A673 (cell line): ENCODE measurements at regions not wholly inside any gene's neighbourhood (a gene's known extent, or its start where the extent isn't known, plus 50 kb on each side); places are given as distances from the start of the nearest gene placed in this dataset.

ENCODE experiments used
- BruUV-seq: library from RNA; stranded (reverse); fragments of 400-500 nt; replicated peaks from 2 replicates; lab custom pipeline; 2021; lab: Mats Ljungman, UMichigan
- CTCF ChIA-PET: fragments of 300-600 bp; sonication (Branson Sonifier 250); formaldehyde crosslinking; loops from one replicate; lab custom pipeline; 2022; ENCODE audit warnings: antibody characterized with exemption; lab: Charles Lee
- POLR2A ChIA-PET: fragments of 300-600 bp; sonication (Branson Sonifier 250); formaldehyde crosslinking; loops from one replicate; lab custom pipeline; 2022; ENCODE audit warnings: antibody characterized with exemption; ENCODE audit not compliant: low non-redundant PET; lab: Charles Lee
- DNase-seq: peaks from one replicate; pipeline ENCODE4 v3.0.0-alpha.2; 2015; ENCODE audit warnings: low spot score
- H3K27ac ChIP-seq: fragments of 200-600 bp; sonication (generic); 2 replicates; pipeline ENCODE4 v1.5.1; 2016; ENCODE audit warnings: mixed run types, low read depth, mild to moderate bottlenecking, mixed read lengths, antibody characterized with exemption, low read length; ENCODE audit not compliant: poor library complexity, severe bottlenecking
- H3K27me3 ChIP-seq: fragments of 200-600 bp; sonication (generic); replicated peaks from 2 replicates; pipeline ENCODE4 v1.6.1; 2017; ENCODE audit warnings: mixed run types, low read depth, mild to moderate bottlenecking, mixed read lengths, antibody characterized with exemption, low read length; ENCODE audit not compliant: insufficient read depth, poor library complexity
- H3K36me3 ChIP-seq: fragments of 200-600 bp; sonication (generic); 2 replicates; pipeline ENCODE4 v1.6.1; 2016; ENCODE audit warnings: mixed run types, mild to moderate bottlenecking, mixed read lengths, antibody characterized with exemption, low read length; ENCODE audit not compliant: insufficient read depth, poor library complexity, severe bottlenecking
- H3K4me1 ChIP-seq: fragments of 200-600 bp; sonication (generic); 2 replicates; pipeline ENCODE4 v1.6.1; 2017; ENCODE audit warnings: mixed run types, mild to moderate bottlenecking, mixed read lengths, antibody characterized with exemption, low read length; ENCODE audit not compliant: insufficient read depth, poor library complexity, severe bottlenecking
- H3K4me3 ChIP-seq: fragments of 200-600 bp; sonication (generic); 2 replicates; pipeline ENCODE4 v1.5.1; 2016; ENCODE audit warnings: low read depth, mixed run types, mild to moderate bottlenecking, mixed read lengths, low read length; ENCODE audit not compliant: poor library complexity, severe bottlenecking
- H3K9me3 ChIP-seq: fragments of 200-600 bp; sonication (generic); 2 replicates; pipeline ENCODE4 v1.6.1; 2016; ENCODE audit warnings: mixed run types, low read depth, mild to moderate bottlenecking, mixed read lengths, antibody characterized with exemption, low read length; ENCODE audit not compliant: poor library complexity, severe bottlenecking
- CTCF ChIP-seq: fragments of 300-800, 200-600 bp; sonication (generic); conservative IDR thresholded peaks from 2 replicates; pipeline ENCODE4 v1.5.1; 2017; ENCODE audit warnings: low read depth, mild to moderate bottlenecking, antibody characterized with exemption, low read length, moderate library complexity, mixed read lengths
- EZH2 ChIP-seq: fragments of 200-600 bp; sonication (generic); IDR thresholded peaks from 2 replicates; pipeline ENCODE4 v1.6.1; 2017; ENCODE audit warnings: borderline replicate concordance, low read depth, mild to moderate bottlenecking, mixed read lengths, antibody characterized with exemption, low read length; ENCODE audit not compliant: poor library complexity, severe bottlenecking
- intact Hi-C: fragments of 100-400 bp; cut with micrococcal nuclease; formaldehyde crosslinking; loops from one replicate; pipeline ENCODE4 v1.10.0; 2022; ENCODE audit not compliant: unreplicated experiment

GRCh38 chr5:173826428-173827350, 61.5 kb upstream of the CPEB4 start:
- intact Hi-C loops: no loop called here
- BruUV-seq: no TSS peak
- Histone ChIP-seq H3K4me3 (no peak overlapping the region), H3K36me3 (no peaks in the 10 kb centered on the region), H3K27me3 (no peaks in the 10 kb centered on the region), H3K4me1 (no peaks in the 10 kb centered on the region), H3K9me3 (no peaks in the 10 kb centered on the region), H3K27ac (no peak overlapping the region)
- POLR2A ChIA-PET: interaction anchor here (0.7 kb wide), 1 partner anchor 177 kb away, joined by 18 read pairs; no protein-coding TSS in a partner anchor
- CTCF ChIA-PET: no interaction called here
- no peak for DNase-seq
- TF ChIP-seq CTCF: no peak
- no peak for TF ChIP-seq EZH2

- Histone ChIP-seq H3K27me3 (no peaks in the 10 kb centered on the region), H3K36me3 (no peaks in the 10 kb centered on the region), H3K9me3 (no peaks in the 10 kb centered on the region), H3K4me1 (no peaks in the 10 kb centered on the region), H3K4me3 (no peak overlapping the region), H3K27ac (no peak overlapping the region)
- ChIA-PET POLR2A (no interaction called here), CTCF (no interaction called here)
- intact Hi-C loops: no loop called here
- TF ChIP-seq EZH2: no peak
- no peak for TF ChIP-seq CTCF
- no TSS peak for BruUV-seq
- no peak for DNase-seq
Measured at GRCh38 chr5:173828952-173829351, 59.2 kb upstream of the CPEB4 start.

- ChIA-PET CTCF (no interaction called here), POLR2A (no interaction called here)
- DNase-seq: no peak
- no peaks in the 10 kb centered on the region for H3K9me3 ChIP-seq
- intact Hi-C loops: no loop called here
- TF ChIP-seq CTCF: no peak
- TF ChIP-seq EZH2: no peak
- no peaks in the 10 kb centered on the region for H3K27me3 ChIP-seq
- no peak overlapping the region for H3K27ac ChIP-seq
- H3K4me1 ChIP-seq: no peaks in the 10 kb centered on the region
- H3K36me3 ChIP-seq: no peaks in the 10 kb centered on the region
- BruUV-seq: no TSS peak
- H3K4me3 ChIP-seq: no peak overlapping the region
Measured at GRCh38 chr5:173829826-173830225, 58.3 kb upstream of the CPEB4 start.
